HUES64 (cell line): ENCODE measurements at regions not wholly inside any gene's neighbourhood (a gene's known extent, or its start where the extent isn't known, plus 50 kb on each side); places are given as distances from the start of the nearest gene placed in this dataset.

Source experiments
- H3K27ac ChIP-seq: 2 replicates; pipeline ENCODE4 v1.7.0; 2013; ENCODE audit warnings: low read depth, low read length, inconsistent platforms
- H3K27me3 ChIP-seq: 2 replicates; pipeline ENCODE4 v1.6.1; 2013; ENCODE audit warnings: mild to moderate bottlenecking, low read length; ENCODE audit not compliant: insufficient read depth
- H3K36me3 ChIP-seq: 2 replicates; pipeline ENCODE4 v1.6.1; 2013; ENCODE audit warnings: mild to moderate bottlenecking, low read length; ENCODE audit not compliant: insufficient read depth
- H3K4me1 ChIP-seq: 2 replicates; pipeline ENCODE4 v1.6.1; 2013; ENCODE audit warnings: mild to moderate bottlenecking, low read length, moderate library complexity; ENCODE audit not compliant: insufficient read depth
- H3K4me3 ChIP-seq: 2 replicates; pipeline ENCODE4 v1.5.1; 2013; ENCODE audit warnings: mild to moderate bottlenecking, low read length, moderate library complexity
- H3K9ac ChIP-seq: 2 replicates; pipeline ENCODE4 v1.6.1; 2013; ENCODE audit warnings: mild to moderate bottlenecking, low read depth, low read length
- H3K9me3 ChIP-seq: 2 replicates; pipeline ENCODE4 v1.6.1; 2013; ENCODE audit warnings: low read depth, low read length; ENCODE audit not compliant: insufficient read depth
- WGBS: fragments of 150-250, 120-280 bp; methylation state at CpG from one replicate; pipeline ENCODE4 v1.1.7; 2013; ENCODE audit warnings: missing lambda C conversion rate; 5-methylcytosine and 5-hydroxymethylcytosine counted together

DNA sequence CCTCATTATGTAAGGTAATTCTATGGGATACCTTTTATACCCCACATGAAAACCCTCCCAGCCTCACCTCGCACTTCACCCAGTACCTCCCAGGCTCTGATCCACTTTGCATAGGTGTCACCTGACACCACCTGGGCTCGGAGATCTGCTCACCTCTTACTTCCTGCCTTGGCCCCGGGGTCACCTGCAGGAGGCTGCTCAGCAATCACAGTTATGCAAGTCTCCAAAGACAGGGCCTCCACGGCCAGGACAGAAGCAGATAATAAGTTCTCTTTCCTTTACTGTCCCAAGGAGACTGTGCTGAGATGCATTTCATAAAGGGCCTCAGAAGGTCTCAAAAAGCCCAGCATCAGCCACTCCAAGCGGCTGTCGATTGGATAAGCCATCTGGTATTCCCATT lies 112.4 kb upstream of the PPP2R2D start:
- 0 out of 2 replicates have a peak, but pooled peaks cover 3% of the 10 kb centered on the region for H3K9me3 ChIP-seq
- peaks cover 7% of the 10 kb centered on the region; the same call in 1 of the 2 replicates for H3K4me1 ChIP-seq
- WGBS = 56% methylated on average over 6 of the region's 6 CpGs
- no peaks in the 10 kb centered on the region for H3K36me3 ChIP-seq
- H3K9ac ChIP-seq = no peak overlapping the region
- H3K4me3 ChIP-seq = no peak overlapping the region
- H3K27ac ChIP-seq = no peak overlapping the region
- no peaks in the 10 kb centered on the region for H3K27me3 ChIP-seq

DNA sequence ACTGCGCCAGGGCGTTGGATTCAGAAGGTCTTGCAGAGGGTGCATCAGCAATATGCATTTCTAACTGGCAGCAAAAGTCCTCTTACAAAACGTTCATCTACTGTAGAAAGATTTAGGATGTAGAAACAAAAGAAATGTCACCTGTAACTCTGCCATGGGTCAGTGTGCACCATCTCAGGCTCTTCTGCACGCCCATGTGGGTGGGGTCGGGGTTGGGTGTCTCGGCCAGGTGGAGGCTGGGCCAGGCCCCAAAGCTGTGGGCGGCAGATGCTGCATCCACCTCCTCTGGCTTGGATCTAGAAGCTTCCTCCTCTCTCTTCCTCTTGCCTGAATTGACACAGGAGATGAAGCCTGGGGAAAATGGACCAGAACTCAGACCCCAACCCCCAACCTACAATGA lies 111.3 kb upstream of the PPP2R2D start:
- 98% methylated on average over 7 of the region's 7 CpGs for WGBS
- H3K27ac ChIP-seq = no peak overlapping the region
- H3K27me3 ChIP-seq = no peaks in the 10 kb centered on the region
- H3K4me1 ChIP-seq = peaks cover 7% of the 10 kb centered on the region; the same call in 1 of the 2 replicates
- H3K4me3 ChIP-seq = no peak overlapping the region
- H3K9me3 ChIP-seq = 0 out of 2 replicates have a peak, but pooled peaks cover 3% of the 10 kb centered on the region
- no peak overlapping the region for H3K9ac ChIP-seq
- no peaks in the 10 kb centered on the region for H3K36me3 ChIP-seq

DNA sequence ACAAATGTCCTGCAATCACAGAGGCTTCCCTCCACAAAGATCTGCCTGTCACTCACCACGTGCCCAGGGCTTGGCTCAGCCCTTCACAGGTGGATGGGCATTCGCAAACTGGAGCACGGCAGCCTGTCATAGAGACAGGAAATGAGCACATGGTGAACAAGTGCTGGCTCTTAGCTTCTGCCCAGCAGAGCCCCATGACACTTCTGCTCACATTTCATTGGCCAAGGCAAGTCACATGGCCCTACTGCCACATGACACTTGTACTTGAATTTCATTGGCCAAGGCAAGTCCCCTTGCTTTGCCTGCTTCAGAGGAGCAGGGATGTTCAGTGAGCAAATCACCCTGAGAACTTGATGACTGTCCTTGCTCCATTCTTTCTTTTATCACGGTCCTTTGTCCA lies 110.8 kb upstream of the PPP2R2D start:
- no peaks in the 10 kb centered on the region for H3K36me3 ChIP-seq
- no peaks in the 10 kb centered on the region for H3K27me3 ChIP-seq
- peaks cover 7% of the 10 kb centered on the region; the same call in 1 of the 2 replicates for H3K4me1 ChIP-seq
- H3K9ac ChIP-seq = no peak overlapping the region
- no peak overlapping the region for H3K4me3 ChIP-seq
- WGBS = 92% methylated on average over 4 of the region's 4 CpGs
- no peak overlapping the region for H3K27ac ChIP-seq
- 0 out of 2 replicates have a peak, but pooled peaks cover 3% of the 10 kb centered on the region for H3K9me3 ChIP-seq

DNA sequence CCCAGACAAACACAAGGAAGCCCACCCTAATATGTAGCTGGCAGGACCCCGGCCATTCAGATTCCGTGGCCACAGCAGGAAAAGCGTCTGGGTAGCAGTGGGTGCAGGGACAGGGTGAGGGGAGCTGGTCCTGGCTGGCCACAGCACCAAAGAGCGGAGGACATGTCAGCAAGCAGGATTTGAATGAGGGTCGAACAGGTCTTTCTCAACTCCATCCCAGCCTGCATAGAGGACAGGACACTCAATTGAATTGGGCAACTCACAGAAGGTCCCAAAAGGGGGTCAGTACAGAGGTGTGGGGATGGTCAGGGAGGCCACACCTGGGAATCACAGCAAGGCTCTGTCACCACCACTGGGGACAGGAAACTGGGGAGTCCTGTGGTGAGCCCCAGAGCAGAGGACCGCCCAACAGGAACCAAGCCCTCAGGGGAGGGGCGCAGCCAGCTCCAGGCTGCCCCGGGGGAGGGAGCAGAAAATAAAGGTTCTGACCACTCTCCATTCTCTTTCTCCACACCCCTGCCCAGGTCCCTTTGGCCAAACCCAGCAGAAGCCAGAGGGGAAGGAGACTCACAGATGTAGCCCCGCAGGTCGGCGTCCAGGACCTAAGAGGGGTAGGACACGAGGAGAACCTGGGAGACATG lies 108.7 kb upstream of the PPP2R2D start:
- Histone ChIP-seq H3K9ac (no peak overlapping the region), H3K4me3 (no peak overlapping the region), H3K9me3 (peaks cover 8% of the 10 kb centered on the region; the same call in 1 of the 2 replicates), H3K27ac (no peak overlapping the region), H3K4me1 (peaks cover 7% of the 10 kb centered on the region; the same call in 1 of the 2 replicates), H3K36me3 (no peaks in the 10 kb centered on the region), H3K27me3 (no peaks in the 10 kb centered on the region)
- WGBS = 90% methylated on average over 12 of the region's 12 CpGs

DNA sequence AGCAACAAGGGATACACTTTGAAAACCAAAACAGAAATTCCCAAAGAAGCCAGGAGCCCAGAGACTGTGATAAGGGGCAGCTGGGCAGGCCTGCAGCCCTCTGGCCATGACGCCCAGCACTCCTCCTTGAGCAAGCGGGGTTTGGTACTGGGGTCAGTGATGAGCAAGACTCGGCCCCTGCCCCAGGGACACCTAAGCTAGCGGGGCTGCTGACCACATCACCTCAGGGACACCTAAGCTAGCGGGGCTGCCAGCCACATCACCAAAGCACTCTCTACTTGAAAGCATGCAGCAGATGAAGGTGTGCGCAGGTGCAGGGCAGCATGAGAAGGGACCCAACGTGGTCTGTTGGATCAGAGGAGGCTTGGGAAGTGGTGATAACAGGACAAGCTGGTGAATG lies 108.0 kb upstream of the PPP2R2D start:
- H3K4me3 ChIP-seq = no peak overlapping the region
- no peak overlapping the region for H3K27ac ChIP-seq
- H3K27me3 ChIP-seq = no peaks in the 10 kb centered on the region
- WGBS = 94% methylated on average over 7 of the region's 7 CpGs
- peaks cover 10% of the 10 kb centered on the region for H3K9me3 ChIP-seq
- no peaks in the 10 kb centered on the region for H3K36me3 ChIP-seq
- no peak overlapping the region for H3K9ac ChIP-seq
- H3K4me1 ChIP-seq = peaks cover 7% of the 10 kb centered on the region; the same call in 1 of the 2 replicates

DNA sequence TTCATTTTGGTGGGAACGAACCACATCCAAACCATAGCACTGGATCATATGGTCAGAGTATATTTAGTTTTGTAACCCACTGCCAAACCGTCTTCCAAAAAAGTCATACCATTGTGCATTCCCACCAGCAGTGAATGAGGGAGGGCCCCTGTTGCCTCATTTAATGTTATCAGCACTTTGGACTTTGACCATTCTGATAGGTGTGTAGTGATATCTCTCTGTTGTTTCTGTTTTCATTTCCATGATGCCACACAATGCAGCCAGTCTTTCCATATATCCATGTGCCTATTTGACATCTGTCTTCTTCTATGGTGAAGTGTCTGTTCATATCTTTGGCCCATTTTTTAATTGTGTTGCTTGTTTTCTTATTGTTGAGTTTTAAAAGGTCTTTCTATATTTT lies 105.0 kb upstream of the PPP2R2D start:
- H3K27ac ChIP-seq = no peak overlapping the region
- no peak overlapping the region for H3K4me3 ChIP-seq
- WGBS = 100% methylated on average over 1 of the region's 2 CpGs
- H3K36me3 ChIP-seq = no peaks in the 10 kb centered on the region
- no peaks in the 10 kb centered on the region for H3K27me3 ChIP-seq
- H3K9ac ChIP-seq = no peak overlapping the region
- peaks cover 25% of the 10 kb centered on the region for H3K9me3 ChIP-seq
- no peaks in the 10 kb centered on the region for H3K4me1 ChIP-seq

DNA sequence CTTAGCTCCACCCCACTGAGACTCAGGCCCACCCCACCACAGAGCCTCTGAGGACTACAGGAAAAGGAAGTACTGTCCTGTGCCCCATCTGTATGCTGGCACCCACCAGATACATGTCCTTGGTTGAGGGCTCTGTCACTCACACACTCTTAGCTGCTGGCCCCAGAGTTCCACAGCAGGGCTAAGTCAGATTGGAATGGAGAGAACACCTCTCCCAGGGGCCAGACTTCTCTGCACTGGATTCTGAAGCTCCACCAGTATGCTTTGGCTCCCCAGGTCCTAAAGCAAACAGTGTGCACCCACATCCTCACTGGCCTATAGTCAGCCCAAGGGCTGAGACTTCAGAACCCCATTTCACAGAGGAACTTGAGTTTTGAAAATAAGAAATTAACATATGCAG lies 103.2 kb upstream of the PPP2R2D start:
- peaks cover 25% of the 10 kb centered on the region for H3K9me3 ChIP-seq
- H3K4me3 ChIP-seq = no peak overlapping the region
- no peaks in the 10 kb centered on the region for H3K27me3 ChIP-seq
- H3K9ac ChIP-seq = no peak overlapping the region
- no peaks in the 10 kb centered on the region for H3K36me3 ChIP-seq
- no peak overlapping the region for H3K27ac ChIP-seq
- no peaks in the 10 kb centered on the region for H3K4me1 ChIP-seq

DNA sequence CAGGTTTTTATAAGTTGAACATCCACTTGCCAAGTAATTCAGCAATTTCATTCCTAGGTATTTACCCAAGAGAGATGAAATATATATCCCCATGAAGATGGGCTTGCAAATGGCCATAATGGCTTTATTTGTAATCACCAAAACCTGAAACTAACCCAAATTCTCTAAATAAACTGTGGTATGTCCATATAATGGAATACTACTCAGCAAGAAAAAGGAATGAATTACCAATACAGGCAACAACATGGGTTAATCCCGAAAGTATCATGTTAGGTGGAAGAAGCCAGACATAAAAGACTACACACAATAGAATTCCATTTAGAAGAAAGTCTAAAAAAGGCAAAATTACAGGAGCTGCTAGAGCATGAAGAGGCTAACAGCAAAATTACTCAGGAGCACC lies 101.4 kb upstream of the PPP2R2D start:
- Histone ChIP-seq H3K36me3 (no peaks in the 10 kb centered on the region), H3K4me1 (no peaks in the 10 kb centered on the region), H3K9me3 (peaks cover 25% of the 10 kb centered on the region), H3K4me3 (no peak overlapping the region), H3K27ac (no peak overlapping the region), H3K27me3 (no peaks in the 10 kb centered on the region), H3K9ac (no peak overlapping the region)
- WGBS = no CpG with 5 or more reads among the region's 1 CpG

DNA sequence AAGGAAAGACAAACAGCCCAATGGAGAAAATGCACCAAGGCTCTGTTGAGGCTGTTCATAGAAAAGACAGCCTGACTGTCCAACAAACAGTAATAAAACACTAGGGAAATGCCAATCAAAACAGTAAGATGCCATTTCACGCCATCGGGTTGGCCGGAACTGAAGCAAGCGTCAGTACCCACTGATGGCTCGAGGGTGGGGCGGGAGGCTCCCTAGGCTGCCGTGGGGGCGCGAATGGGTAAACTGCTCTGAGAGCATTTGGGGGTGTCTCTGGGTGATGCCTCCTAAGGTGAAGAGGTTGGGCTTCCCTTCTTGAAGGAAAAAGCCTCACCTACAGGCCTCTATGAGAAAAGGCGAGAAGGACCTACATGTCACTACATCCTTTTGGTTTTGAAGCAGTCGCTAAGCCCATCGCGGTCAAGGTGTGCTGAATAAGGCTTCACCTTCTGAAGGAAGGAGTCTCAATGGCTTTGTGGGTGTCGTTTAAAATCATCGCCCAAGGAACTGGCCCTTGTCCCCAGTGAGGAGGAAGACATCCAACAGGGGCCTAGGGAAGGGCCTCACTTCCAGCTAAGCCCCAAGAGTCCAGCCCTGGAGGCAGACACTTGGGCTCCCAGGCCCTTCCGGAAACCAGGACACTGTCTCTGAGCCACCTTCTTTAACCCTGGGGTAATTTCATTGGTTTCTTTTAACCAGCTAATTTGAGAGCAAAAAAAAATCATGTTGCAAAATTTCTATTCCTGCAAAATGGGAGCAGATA lies 98.5 kb upstream of the PPP2R2D start:
- no peak overlapping the region for H3K9ac ChIP-seq
- WGBS = 96% methylated on average over 16 of the region's 16 CpGs
- no peaks in the 10 kb centered on the region for H3K36me3 ChIP-seq
- H3K4me1 ChIP-seq = peaks cover 9% of the 10 kb centered on the region
- peaks cover 20% of the 10 kb centered on the region for H3K9me3 ChIP-seq
- H3K27ac ChIP-seq = no peak overlapping the region
- H3K27me3 ChIP-seq = no peaks in the 10 kb centered on the region
- no peak overlapping the region for H3K4me3 ChIP-seq

DNA sequence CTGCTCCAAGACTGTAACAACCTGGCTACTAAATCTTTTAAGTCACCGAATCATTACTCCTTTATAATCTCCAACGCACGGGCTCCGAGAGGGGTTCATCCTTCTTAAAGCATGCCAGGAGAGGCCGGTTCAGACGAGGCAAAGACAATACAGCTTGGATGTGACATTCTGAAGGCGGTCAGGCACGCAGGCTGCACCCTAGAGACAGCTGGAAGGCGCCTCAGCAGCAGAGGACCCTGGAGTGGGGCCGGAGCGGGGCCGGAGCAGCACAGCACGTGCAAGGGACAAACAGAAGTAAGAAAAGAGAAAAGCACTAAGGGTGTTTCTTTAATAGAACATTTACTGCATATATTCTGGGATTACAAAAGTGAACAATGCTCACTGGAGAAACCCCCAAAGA lies 97.8 kb upstream of the PPP2R2D start:
- 92% methylated on average over 13 of the region's 13 CpGs for WGBS
- Histone ChIP-seq H3K4me1 (peaks cover 9% of the 10 kb centered on the region), H3K27ac (no peak overlapping the region), H3K27me3 (no peaks in the 10 kb centered on the region), H3K36me3 (no peaks in the 10 kb centered on the region), H3K4me3 (no peak overlapping the region), H3K9me3 (peaks cover 16% of the 10 kb centered on the region), H3K9ac (no peak overlapping the region)

DNA sequence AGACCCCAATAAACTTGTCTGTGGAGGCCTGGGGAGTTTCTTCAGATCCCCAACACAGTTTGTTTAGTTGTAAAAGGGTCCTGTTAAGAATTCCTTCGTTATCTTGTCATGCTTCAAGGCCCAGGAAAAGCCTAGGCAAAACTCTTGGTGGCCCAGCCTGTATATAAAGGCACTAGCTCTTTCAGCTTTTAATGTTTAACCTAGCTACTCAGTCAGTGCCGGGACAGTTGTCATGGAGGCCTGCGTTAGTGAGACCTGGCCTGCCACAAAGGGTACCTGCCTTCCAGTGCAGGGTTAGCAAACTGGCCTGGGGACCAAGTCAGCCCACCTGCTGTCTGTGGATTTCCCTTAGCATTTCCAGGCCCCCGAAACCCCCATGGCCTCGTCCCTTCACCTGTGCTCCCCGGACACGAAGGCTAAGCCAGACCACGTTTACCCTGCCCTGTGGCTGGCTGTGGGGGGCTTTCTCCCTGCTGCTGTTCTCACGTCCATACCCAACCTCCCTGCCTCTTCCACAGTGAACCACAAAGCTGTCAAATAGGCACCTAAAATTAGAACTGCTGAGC lies 96.9 kb upstream of the PPP2R2D start:
- H3K36me3 ChIP-seq = no peaks in the 10 kb centered on the region
- peaks cover 8% of the 10 kb centered on the region for H3K9me3 ChIP-seq
- H3K4me1 ChIP-seq = peaks cover 9% of the 10 kb centered on the region
- H3K27me3 ChIP-seq = no peaks in the 10 kb centered on the region
- 89% methylated on average over 9 of the region's 9 CpGs for WGBS
- H3K27ac ChIP-seq = no peak overlapping the region
- no peak overlapping the region for H3K9ac ChIP-seq
- no peak overlapping the region for H3K4me3 ChIP-seq
